HUES48 (cell line): ENCODE measurements at regions not wholly inside any gene's neighbourhood (a gene's known extent, or its start where the extent isn't known, plus 50 kb on each side); places are given as distances from the start of the nearest gene placed in this dataset.

Source experiments
- H3K27ac ChIP-seq: one replicate; pipeline ENCODE4 v1.7.0; 2013; ENCODE audit warnings: low read depth, low read length, inconsistent platforms
- H3K27me3 ChIP-seq: 2 replicates; pipeline ENCODE4 v1.6.1; 2013; ENCODE audit warnings: mild to moderate bottlenecking, low read length; ENCODE audit not compliant: control insufficient read depth, insufficient read depth
- H3K36me3 ChIP-seq: 2 replicates; pipeline ENCODE4 v1.6.1; 2013; ENCODE audit warnings: low read length; ENCODE audit not compliant: control insufficient read depth, insufficient read depth
- H3K4me1 ChIP-seq: 2 replicates; pipeline ENCODE4 v1.6.1; 2013; ENCODE audit warnings: mild to moderate bottlenecking, low read length; ENCODE audit not compliant: control insufficient read depth, insufficient read depth
- H3K4me3 ChIP-seq: 2 replicates; pipeline ENCODE4 v1.5.1; 2013; ENCODE audit warnings: mild to moderate bottlenecking, low read depth, low read length
- H3K9ac ChIP-seq: 2 replicates; pipeline ENCODE4 v1.6.1; 2013; ENCODE audit warnings: mild to moderate bottlenecking, low read depth, low read length, moderate library complexity
- H3K9me3 ChIP-seq: 2 replicates; pipeline ENCODE4 v1.6.1; 2013; ENCODE audit warnings: low read length; ENCODE audit not compliant: control insufficient read depth, insufficient read depth

- Histone ChIP-seq H3K4me3 (no peak overlapping the region), H3K27me3 (no peaks in the 10 kb centered on the region)
These were observed 223.1 kb upstream of the FAT1 start for GRCh38 chr4:186946682-186947294.

GRCh38 chr4:186948361-186949242 lies 224.9 kb upstream of the FAT1 start:
- no peaks in the 10 kb centered on the region for H3K27me3 ChIP-seq
- no peaks in the 10 kb centered on the region for H3K9me3 ChIP-seq
- H3K9ac ChIP-seq = no peak overlapping the region
- no peak overlapping the region for H3K4me3 ChIP-seq
- H3K27ac ChIP-seq = no peak overlapping the region
- H3K36me3 ChIP-seq = no peaks in the 10 kb centered on the region
- peaks cover 10% of the 10 kb centered on the region; the same call in 1 of the 2 replicates for H3K4me1 ChIP-seq

More at GRCh38 chr4:186946682-186947294, 223.1 kb upstream of the FAT1 start:
- no peak overlapping the region for H3K9ac ChIP-seq
- no peaks in the 10 kb centered on the region for H3K9me3 ChIP-seq
- no peak overlapping the region for H3K27ac ChIP-seq
- H3K4me1 ChIP-seq = peaks cover 10% of the 10 kb centered on the region; the same call in 1 of the 2 replicates
- no peaks in the 10 kb centered on the region for H3K36me3 ChIP-seq

DNA sequence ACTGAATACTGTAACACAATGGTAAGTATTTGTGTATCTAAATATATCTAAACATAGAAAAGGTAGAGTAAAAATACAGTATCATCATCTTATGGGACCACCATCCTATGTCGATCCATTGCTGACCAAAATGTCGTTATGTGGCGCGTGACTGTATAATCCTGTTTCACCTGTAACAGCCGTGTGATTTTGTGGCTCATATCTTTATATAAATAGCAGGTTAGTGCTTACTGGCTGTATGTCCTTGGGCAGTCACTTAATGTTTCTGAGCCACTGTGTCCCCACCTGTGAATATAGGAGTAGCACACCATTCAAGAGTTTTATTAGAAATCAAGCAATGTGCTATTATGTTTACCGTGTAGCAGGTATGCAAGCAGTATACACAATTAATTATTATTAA lies 226.2 kb upstream of the FAT1 start:
- Histone ChIP-seq H3K9me3 (no peaks in the 10 kb centered on the region), H3K36me3 (no peaks in the 10 kb centered on the region), H3K4me1 (peaks cover 10% of the 10 kb centered on the region; the same call in 1 of the 2 replicates), H3K27me3 (no peaks in the 10 kb centered on the region), H3K9ac (no peak overlapping the region), H3K4me3 (no peak overlapping the region), H3K27ac (no peak overlapping the region)

DNA sequence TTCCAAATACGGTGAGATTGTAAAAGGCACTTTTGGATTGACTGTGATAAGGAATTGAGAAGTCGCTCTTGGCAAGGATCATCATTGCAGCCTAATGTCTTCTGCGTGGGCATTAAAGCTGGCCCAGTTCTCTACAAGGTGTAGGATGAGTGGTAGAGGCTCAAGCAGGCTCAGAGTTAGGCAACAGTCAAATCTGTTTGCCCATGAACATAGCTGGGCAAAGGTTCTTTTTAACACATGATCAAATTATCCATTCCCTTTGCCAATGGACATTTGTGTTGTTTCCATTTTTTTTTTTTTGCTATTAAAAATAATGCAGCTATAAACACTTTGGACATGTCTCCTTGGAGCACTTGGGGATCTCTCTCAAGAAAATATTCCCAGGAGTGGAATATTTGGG lies 229.1 kb upstream of the FAT1 start:
- H3K27ac ChIP-seq = no peak overlapping the region
- H3K9ac ChIP-seq = no peak overlapping the region
- H3K36me3 ChIP-seq = no peaks in the 10 kb centered on the region
- peaks cover 5% of the 10 kb centered on the region; the same call in 1 of the 2 replicates for H3K4me1 ChIP-seq
- H3K4me3 ChIP-seq = no peak overlapping the region
- H3K9me3 ChIP-seq = no peaks in the 10 kb centered on the region
- H3K27me3 ChIP-seq = no peaks in the 10 kb centered on the region

GRCh38 chr4:186953599-186954260 lies 230.1 kb upstream of the FAT1 start:
- Histone ChIP-seq H3K4me3 (no peak overlapping the region), H3K27me3 (no peaks in the 10 kb centered on the region), H3K36me3 (no peaks in the 10 kb centered on the region), H3K9me3 (peaks cover under 1% of the 10 kb centered on the region; the same call in 1 of the 2 replicates), H3K9ac (no peak overlapping the region), H3K27ac (no peak overlapping the region), H3K4me1 (peaks cover 1% of the 10 kb centered on the region; the same call in 1 of the 2 replicates)

DNA sequence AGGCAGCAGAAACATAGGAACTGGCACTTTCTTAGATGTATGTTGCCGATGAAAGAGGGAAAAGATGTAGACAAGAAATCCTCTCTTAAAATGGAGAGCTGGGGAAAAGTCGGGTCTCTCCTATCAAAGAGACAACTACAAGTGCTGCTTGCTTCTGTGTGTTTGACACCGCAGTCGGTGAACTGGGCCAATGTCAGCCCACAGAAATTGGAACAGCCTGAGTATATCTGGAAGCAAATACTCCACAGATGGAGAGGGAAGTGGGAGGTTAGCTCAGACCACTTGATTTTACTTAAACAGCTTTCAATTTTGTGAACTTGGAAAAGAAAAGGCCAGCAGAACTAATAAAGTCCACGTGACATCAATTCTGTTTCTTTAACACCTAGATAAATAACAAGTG lies 230.9 kb upstream of the FAT1 start:
- Histone ChIP-seq H3K4me3 (no peak overlapping the region), H3K36me3 (no peaks in the 10 kb centered on the region), H3K9ac (no peak overlapping the region), H3K27ac (no peak overlapping the region), H3K4me1 (no peaks in the 10 kb centered on the region), H3K27me3 (no peaks in the 10 kb centered on the region), H3K9me3 (peaks cover 4% of the 10 kb centered on the region; the same call in 1 of the 2 replicates)

DNA sequence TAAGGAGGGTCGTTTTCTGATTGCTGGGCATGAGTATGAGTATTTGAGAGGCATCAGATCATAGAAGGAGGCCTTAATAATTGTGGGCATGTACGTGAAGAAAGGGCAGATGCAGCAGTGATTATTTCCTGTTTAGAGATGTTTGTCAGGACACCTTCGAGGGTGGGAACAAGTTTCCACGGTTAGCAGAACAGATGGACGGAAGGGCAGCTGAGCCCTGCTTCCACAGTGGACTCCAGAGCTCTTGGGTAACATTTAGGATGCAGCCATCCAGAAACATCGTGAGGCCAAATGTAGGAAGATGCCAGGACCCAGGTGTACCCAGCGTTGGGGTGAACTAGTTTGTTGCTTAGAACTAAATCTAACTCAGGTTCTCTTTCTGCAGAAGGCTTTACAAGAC lies 231.3 kb upstream of the FAT1 start:
- H3K36me3 ChIP-seq = no peaks in the 10 kb centered on the region
- no peaks in the 10 kb centered on the region for H3K27me3 ChIP-seq
- H3K9me3 ChIP-seq = peaks cover 4% of the 10 kb centered on the region; the same call in 1 of the 2 replicates
- no peaks in the 10 kb centered on the region for H3K4me1 ChIP-seq
- no peak overlapping the region for H3K27ac ChIP-seq
- H3K9ac ChIP-seq = no peak overlapping the region
- H3K4me3 ChIP-seq = no peak overlapping the region

GRCh38 chr4:186957952-186958555 lies 234.4 kb upstream of the FAT1 start:
- Histone ChIP-seq H3K9ac (no peak overlapping the region), H3K4me1 (no peaks in the 10 kb centered on the region)

DNA sequence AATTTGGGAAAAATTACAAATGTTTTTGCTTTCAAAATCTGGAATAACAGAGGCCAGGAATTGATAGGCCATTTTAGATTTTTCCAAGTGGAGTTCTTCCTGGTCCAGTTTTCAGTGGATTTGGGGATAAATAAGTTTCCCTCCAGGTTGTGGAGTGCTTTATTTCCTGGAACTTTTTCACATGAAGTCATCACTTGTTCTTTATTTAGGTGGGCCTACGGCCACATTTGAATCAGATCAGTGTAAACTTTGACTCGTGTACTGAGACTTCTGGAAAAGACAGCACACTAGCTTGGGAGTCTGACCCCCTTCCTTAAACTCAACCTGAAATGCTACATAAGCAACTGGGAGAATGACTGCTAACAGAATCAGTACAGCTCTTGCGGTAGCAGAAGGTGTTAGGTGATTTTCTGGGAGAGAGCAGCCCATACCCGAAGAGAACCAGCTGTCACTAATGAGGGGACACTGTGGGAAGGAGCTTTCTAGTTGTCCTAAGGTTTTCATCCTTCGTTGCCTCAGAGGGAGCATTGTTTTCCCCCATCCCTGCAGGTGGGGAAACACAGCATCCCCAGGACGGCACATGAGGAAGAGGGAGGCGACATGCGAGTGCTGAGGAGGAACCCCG lies 235.2 kb upstream of the FAT1 start:
- Histone ChIP-seq H3K4me1 (no peaks in the 10 kb centered on the region), H3K36me3 (no peaks in the 10 kb centered on the region), H3K4me3 (no peak overlapping the region), H3K9me3 (peaks cover 4% of the 10 kb centered on the region; the same call in 1 of the 2 replicates), H3K27me3 (no peaks in the 10 kb centered on the region), H3K9ac (no peak overlapping the region), H3K27ac (no peak overlapping the region)

More at GRCh38 chr4:186957952-186958555, 234.4 kb upstream of the FAT1 start:
- no peak overlapping the region for H3K4me3 ChIP-seq
- H3K27ac ChIP-seq = no peak overlapping the region
- H3K9me3 ChIP-seq = peaks cover 4% of the 10 kb centered on the region; the same call in 1 of the 2 replicates
- no peaks in the 10 kb centered on the region for H3K27me3 ChIP-seq
- H3K36me3 ChIP-seq = no peaks in the 10 kb centered on the region

DNA sequence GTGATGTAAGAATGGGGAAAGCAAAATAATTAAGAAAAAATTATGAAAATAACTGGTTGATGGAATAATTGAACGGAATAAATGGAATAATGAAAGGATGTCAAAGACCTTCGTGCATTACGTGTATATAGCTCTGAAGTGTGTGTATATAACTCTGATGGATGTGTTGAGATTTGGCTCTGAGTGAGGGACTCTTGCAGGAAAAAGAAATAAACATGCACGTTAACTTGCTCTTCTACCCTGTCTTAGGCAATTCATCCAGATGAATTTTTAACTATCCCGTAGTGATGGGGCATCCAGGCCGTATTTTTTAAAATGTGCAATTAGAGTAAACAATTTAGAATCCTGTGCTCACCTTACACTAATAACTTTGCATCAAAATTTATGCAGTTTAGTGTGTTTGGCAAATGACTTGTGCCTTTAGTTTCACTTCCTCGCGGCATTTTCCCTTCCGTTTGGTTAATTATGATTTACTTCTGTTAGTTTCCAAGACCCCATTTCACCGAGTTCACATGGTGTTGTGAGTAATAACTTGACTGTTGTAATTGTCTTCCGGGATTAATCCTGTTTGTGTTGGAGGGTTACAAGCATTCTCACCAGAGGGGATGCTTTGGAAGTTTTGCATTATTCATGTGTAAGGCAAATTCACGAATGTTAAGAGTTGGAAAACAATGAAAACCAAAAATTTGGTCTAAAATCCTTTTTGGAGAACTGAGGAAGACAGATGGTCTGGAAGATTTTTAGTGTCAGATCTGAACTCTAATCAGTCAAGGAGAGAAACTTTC lies 256.5 kb upstream of the FAT1 start:
- H3K27ac ChIP-seq = peak overlapping the region; percentile 11
- no peaks in the 10 kb centered on the region for H3K9me3 ChIP-seq
- H3K4me3 ChIP-seq = no peak overlapping the region
- no peaks in the 10 kb centered on the region for H3K27me3 ChIP-seq
- H3K9ac ChIP-seq = no peak overlapping the region
- H3K36me3 ChIP-seq = no peaks in the 10 kb centered on the region
- H3K4me1 ChIP-seq = peaks cover 8% of the 10 kb centered on the region; the same call in 1 of the 2 replicates
